Parathyroid adenoma (tissue), 2 donors: ENCODE measurements at regions not wholly inside any gene's neighbourhood (a gene's known extent, or its start where the extent isn't known, plus 50 kb on each side); places are given as distances from the start of the nearest gene placed in this dataset.

Experiments used
- H2AFZ ChIP-seq: fragments of 300-600 bp; sonication (generic); one replicate; pipeline ENCODE4 v1.7.0; 2017; ENCODE audit warnings: antibody characterized with exemption, mild to moderate bottlenecking
- H3K27ac ChIP-seq: fragments of 300-600 bp; sonication (generic); one replicate; pipeline ENCODE4 v1.7.0; 2017
- H3K27me3 ChIP-seq: fragments of 300-600 bp; sonication (generic); one replicate; pipeline ENCODE4 v1.7.0; 2017; ENCODE audit warnings: low read length; ENCODE audit not compliant: control insufficient read depth, insufficient read depth
- H3K36me3 ChIP-seq: fragments of 300-600 bp; sonication (generic); one replicate; pipeline ENCODE4 v1.7.0; 2017; ENCODE audit warnings: low read length; ENCODE audit not compliant: control insufficient read depth, insufficient read depth
- H3K4me1 ChIP-seq: fragments of 300-600 bp; sonication (generic); one replicate; pipeline ENCODE4 v1.7.0; 2017; ENCODE audit warnings: control low read depth
- H3K4me2 ChIP-seq: fragments of 300-600 bp; sonication (generic); one replicate; pipeline ENCODE4 v1.7.0; 2017; ENCODE audit warnings: low read length
- H3K4me3 ChIP-seq: fragments of 300-600 bp; sonication (generic); one replicate; pipeline ENCODE4 v1.7.0; 2017; ENCODE audit warnings: low read depth, low read length
- H3K79me2 ChIP-seq: fragments of 300-600 bp; sonication (generic); one replicate; pipeline ENCODE4 v1.7.0; 2017; ENCODE audit warnings: control low read depth
- H3K9ac ChIP-seq: fragments of 300-600 bp; sonication (generic); one replicate; pipeline ENCODE4 v1.7.0; 2017; ENCODE audit warnings: mild to moderate bottlenecking
- H3K9me3 ChIP-seq: fragments of 300-600 bp; sonication (generic); one replicate; pipeline ENCODE4 v1.7.0; 2017; ENCODE audit warnings: low read length; ENCODE audit not compliant: control insufficient read depth
- TF ChIP-seq, protein P1 (sequence below): fragments of 300-600 bp; sonication (generic); IDR thresholded peaks from one replicate; pipeline ENCODE4 v1.7.0; 2017; ENCODE audit warnings: antibody characterized with exemption, mild to moderate bottlenecking
- donor health status: primary hyperparathyroidism.

DNA sequence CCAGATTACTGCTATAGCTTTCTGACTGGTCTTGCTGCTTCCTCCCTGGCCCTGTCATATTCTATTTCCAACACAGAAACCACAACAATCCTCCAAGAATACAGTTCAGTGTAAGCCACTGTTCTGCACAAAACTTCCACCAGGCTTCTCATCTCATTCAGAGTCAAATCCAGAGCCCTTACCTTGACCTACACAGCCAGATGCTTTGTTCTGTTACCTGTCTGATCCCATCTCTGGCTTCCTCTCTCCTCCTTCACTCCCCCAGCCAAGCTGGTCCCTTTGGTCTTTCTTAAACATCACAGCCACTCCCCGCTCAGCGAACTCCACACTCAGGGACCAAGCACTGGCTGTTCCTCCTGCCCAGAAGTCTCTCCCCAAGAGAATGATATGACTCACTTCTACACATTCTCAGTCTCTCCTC is 84.8 kb upstream of the BMP2K start:
- Histone ChIP-seq H3K79me2 (no peaks in the 10 kb centered on the region), H2AFZ (no peak overlapping the region), H3K27ac (no peak overlapping the region), H3K27me3 (no peaks in the 10 kb centered on the region), H3K36me3 (no peaks in the 10 kb centered on the region), H3K4me3 (no peak overlapping the region), H3K9ac (no peak overlapping the region), H3K9me3 (no peaks in the 10 kb centered on the region), H3K4me2 (no peak overlapping the region), H3K4me1 (no peaks in the 10 kb centered on the region)
- TF ChIP-seq, protein P1, sequence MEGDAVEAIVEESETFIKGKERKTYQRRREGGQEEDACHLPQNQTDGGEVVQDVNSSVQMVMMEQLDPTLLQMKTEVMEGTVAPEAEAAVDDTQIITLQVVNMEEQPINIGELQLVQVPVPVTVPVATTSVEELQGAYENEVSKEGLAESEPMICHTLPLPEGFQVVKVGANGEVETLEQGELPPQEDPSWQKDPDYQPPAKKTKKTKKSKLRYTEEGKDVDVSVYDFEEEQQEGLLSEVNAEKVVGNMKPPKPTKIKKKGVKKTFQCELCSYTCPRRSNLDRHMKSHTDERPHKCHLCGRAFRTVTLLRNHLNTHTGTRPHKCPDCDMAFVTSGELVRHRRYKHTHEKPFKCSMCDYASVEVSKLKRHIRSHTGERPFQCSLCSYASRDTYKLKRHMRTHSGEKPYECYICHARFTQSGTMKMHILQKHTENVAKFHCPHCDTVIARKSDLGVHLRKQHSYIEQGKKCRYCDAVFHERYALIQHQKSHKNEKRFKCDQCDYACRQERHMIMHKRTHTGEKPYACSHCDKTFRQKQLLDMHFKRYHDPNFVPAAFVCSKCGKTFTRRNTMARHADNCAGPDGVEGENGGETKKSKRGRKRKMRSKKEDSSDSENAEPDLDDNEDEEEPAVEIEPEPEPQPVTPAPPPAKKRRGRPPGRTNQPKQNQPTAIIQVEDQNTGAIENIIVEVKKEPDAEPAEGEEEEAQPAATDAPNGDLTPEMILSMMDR = no peak

DNA sequence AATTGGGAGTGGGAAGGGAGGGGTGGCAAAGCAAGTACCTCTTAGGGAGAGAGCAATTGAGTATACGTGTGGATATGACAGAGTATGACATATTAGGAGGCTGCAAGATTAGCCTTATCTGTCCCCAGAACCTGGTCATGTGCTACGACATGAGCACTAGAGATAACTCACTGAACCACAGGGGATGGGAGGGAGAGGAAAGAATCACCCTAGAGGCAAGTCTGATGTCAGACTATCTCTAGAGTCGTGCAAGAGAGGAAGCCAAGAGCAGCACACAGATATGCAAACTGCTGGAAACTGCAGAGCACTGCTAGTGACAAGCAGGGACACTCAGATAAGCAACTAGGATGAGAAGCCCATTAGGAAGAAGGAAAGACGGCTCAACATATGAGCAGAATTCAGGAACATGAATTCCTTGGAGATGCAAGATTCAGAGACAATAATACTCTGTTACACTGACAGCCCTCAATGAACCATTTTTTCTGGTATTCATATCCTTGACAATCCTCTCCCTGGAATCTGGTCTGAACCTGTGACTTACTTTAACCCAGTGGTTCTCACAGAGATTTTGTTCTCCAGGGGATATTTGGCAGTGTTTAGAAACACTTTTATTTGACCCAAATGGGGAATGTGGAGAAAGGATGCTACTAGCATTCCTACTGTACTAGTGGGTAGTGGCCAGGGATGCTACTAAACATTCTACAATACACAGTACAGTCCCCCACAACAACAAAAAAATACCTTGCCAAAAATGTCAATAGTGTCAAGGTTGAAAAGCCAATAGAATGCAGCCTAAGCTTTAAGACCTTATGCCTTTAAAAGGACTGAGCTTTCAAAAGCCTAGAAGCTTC is 84.0 kb upstream of the BMP2K start:
- H3K9ac ChIP-seq = no peak overlapping the region
- H3K4me3 ChIP-seq = no peak overlapping the region
- H3K27ac ChIP-seq = no peak overlapping the region
- TF ChIP-seq, protein P1 = no peak
- H3K36me3 ChIP-seq = no peaks in the 10 kb centered on the region
- no peaks in the 10 kb centered on the region for H3K27me3 ChIP-seq
- H3K9me3 ChIP-seq = no peaks in the 10 kb centered on the region
- H3K4me2 ChIP-seq = no peak overlapping the region
- H3K4me1 ChIP-seq = no peaks in the 10 kb centered on the region
- H3K79me2 ChIP-seq = no peaks in the 10 kb centered on the region
- no peak overlapping the region for H2AFZ ChIP-seq

DNA sequence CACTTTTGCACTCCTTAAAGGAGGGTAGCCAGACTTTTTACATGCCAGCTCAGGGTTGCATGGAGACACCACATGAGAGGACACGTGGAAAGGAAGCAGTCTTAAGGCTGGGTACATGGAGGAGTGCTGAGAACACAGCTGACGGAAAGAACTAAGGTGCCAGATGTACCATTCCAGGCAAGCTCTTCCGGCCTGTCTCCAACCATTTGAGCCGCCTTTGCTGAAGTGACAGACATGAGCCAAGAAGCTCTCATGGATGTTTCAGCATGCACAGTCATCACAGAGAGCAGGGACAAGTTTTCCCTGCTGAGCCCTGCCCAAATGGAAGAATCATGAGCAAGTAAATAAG is 83.4 kb upstream of the BMP2K start:
- Histone ChIP-seq H3K4me1 (no peaks in the 10 kb centered on the region), H3K4me2 (no peak overlapping the region), H3K9me3 (no peaks in the 10 kb centered on the region), H2AFZ (no peak overlapping the region), H3K79me2 (no peaks in the 10 kb centered on the region), H3K4me3 (no peak overlapping the region), H3K27me3 (no peaks in the 10 kb centered on the region), H3K9ac (no peak overlapping the region), H3K27ac (no peak overlapping the region), H3K36me3 (no peaks in the 10 kb centered on the region)
- TF ChIP-seq, protein P1 = no peak

DNA sequence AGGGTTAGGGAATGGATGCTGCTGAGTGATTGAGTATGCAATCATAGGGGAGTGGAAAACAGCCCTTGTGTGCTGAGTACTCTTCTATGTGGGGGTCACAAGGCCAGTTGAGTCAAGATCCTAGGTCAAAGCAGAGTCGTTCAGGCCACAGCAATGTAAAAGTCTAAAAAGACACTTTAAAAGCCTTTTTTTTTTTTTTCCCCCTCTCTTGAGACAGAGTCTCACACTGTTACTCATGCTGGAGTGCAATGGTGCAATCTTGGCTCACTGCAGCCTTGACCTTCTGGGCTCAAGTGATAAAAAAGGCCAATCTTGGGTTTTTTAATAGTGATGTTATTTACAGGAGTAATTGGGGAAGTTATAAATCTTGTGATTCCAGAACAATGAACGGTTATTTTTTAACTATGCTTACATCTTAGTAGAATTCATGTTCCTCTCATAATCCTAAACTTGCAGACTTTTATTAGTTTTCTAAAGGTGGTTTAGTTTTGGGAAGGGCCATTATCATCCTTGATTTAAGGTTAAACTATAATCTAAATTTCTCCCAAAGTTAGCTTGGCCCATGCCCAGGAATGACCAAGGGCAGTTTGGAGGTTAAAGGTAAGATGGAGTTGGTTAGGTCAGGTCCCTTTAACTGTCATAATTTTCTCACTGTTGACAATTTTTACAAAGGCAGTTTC is 82.2 kb upstream of the BMP2K start:
- TF ChIP-seq, protein P1 = no peak

More for the DNA sequence above, 82.2 kb upstream of the BMP2K start:
- Histone ChIP-seq H3K4me1 (no peaks in the 10 kb centered on the region), H3K9me3 (no peaks in the 10 kb centered on the region), H3K4me3 (no peak overlapping the region), H2AFZ (no peak overlapping the region), H3K4me2 (no peak overlapping the region), H3K9ac (no peak overlapping the region), H3K27ac (no peak overlapping the region), H3K27me3 (no peaks in the 10 kb centered on the region), H3K36me3 (no peaks in the 10 kb centered on the region), H3K79me2 (no peaks in the 10 kb centered on the region)
